T-helper 2 cell treated with Interferon-gamma antibody and Interleukin-4, amounts not matched to agents 100 ng/mL and 5 ng/mL, for 36 hours (primary cell): ENCODE measurements at regions not wholly inside any gene's neighbourhood (a gene's known extent, or its start where the extent isn't known, plus 50 kb on each side); places are given as distances from the start of the nearest gene placed in this dataset.

Experiments
- intact Hi-C: fragments of 100-400 bp; cut with micrococcal nuclease; formaldehyde crosslinking; loops from one replicate; pipeline ENCODE4 v1.15.1; 2023

DNA sequence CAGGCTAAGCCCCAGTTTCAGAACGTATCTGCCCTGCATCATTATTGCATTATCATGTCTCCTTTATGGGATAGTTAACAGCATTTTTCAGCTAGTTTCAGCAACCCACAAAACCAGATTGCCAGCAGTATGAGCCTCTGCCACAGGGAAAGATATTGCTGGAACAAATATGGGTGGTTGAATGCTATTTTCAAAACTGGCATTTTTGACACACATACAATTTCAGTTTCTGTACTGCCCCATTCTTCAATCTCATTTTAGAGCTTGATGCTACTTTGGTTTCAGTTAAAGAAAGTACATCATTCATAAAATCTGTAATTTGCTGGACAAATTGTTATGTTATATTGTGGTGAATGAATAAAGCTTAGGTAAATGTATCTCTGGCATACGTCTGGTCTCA is 1037.5 kb downstream of the NAALADL2 start:
- intact Hi-C loops, result no loop called here

DNA sequence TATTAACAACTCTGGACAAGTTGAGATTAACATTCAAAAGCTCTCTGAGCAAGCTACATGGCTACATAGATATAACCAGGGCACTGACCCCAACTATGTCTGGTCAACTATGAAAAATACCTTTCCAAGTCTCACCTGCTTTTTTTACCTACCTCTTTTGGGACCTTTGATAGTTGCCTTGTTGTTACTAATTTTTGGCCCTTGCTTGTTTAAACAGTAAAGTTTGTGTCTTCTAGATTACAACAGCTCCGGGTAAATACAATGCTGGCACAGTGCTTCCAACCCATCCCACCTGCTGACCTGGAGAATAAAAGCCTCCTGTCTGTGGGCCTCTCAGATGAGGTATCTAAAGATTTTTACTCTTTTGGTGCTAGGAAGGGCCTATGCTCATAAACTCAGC is 1036.6 kb downstream of the NAALADL2 start:
- intact Hi-C loops, result no loop called here

DNA sequence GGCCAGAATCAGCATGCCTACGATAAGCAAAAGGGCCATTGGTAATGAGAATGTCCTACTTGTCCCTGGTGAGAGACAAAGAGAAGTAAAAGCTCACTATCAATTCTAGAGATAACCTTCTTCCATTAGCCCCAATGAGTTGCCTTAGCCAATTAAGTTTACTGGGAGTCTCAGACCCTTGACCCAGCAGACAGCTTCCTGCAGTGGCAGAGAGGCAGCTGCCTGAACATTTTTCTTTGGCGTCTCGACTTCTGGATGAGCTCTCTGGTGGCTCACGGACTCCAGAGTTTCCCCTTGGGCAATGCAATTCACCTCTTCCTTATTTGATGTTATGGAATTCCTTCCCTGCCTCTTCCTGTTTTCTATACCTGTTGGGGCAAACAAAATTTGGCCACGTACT is 1034.4 kb downstream of the NAALADL2 start:
- intact Hi-C loops, result no loop called here

DNA sequence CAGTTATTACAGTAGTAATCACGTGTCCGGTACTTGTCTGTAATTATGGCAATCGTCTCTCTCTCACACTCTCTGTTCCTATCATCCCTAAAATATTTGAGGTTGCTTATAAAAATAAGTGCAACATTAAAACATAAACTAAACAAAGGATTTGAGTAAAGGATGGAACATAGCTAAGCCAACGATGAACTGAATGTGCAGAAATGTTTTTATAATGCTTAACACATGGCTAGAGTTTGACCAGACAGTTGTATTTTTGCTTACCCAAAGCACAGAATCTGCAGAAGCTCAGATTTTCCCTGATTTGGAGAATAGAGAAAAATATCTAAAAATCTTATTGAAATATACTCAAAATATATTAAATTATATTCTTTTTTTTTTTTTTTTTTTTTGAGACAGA is 1030.9 kb downstream of the NAALADL2 start:
- intact Hi-C loops, result no loop called here

DNA sequence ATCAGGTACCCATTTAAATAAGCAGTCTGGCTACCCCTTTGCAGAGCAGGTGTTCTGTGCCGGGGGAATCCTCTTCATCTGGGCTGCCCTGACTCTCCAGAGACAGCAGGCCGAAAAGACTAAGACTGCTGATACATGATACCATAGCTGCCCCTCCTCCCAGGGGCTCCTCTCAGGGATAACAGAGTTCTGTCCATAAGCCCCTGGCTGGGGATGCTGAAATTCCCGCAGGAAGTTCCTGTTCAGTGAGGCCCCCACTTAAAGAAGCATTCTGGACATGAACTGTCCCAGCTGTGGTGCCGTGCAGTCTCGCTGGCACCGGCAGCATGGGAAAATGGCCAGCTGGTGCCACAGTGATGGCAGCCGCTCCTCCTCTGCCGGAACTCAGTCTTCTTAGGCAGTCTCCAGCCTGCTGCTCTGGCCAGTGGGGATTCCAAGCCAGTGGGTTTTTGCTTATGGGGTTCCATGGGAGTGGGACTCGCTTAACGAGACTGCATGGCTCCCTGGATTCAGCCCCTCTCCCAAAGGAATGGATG is 1026.2 kb downstream of the NAALADL2 start:
- intact Hi-C loops, result no loop called here

DNA sequence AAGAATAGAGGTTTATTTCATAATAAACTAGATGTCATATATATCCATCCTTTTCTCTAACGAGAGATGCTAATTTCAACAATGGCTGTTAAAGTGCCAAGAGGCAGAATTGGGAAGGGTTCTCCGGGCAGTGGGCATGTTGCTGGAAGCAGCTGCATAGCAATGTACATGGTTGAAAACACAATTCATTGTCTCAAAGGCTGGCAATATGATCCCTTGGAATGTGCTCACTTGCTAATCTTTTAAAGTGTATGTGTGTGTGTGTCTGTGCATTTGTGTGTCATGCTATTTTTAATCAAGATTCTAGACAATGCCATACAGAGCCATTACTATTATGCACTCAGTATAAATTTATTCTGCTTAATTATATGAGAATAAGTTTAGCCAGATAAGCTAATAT is 1020.3 kb downstream of the NAALADL2 start:
- intact Hi-C loops, result no loop called here

DNA sequence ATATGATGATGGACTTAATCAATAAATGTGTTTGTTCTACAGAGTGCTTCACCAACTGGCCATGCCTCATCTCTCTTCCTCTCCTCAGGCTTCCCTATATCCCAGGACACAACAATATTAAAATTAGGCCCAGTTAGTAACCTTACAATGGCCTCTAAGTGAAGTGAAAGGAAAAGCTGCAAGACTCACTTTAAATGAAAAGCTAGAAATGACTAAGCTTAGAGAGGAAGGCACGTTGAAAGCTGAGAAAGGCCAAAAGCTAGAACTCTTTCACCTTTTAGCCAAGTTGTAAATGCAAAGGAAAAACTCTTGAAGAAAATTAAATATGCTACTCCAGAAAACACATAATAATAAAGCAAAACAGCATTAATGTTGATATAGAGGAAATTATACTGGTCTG is 1010.3 kb downstream of the NAALADL2 start:
- intact Hi-C loops, result no loop called here

GRCh38 chr3:175868626-175869025 is 1009.5 kb downstream of the NAALADL2 start:
- intact Hi-C loops, result no loop called here

- intact Hi-C loops, result no loop called here
These were observed 1006.6 kb downstream of the NAALADL2 start for GRCh38 chr3:175865724-175866123.

DNA sequence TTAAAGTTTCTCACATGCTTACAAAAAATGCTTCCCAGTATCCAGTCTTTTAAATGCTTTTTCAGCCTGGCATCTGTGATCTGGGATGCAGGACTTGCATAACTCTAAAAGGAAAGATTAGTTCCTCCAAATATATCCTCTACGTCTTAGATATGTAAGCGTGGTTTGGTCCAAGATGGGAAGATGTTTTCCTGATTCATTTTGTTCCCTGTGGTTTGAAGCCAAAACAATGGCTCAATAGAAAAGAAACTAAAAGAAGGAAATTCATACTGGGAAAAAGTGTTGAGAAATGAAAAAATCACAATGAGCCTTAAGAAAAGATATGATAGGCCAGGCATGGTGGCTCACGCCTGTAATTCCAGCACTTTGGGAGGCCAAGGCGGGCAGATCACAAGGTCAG is 1002.8 kb downstream of the NAALADL2 start:
- intact Hi-C loops, result no loop called here
